ENCODE measurements at regions not wholly inside any gene's neighbourhood (a gene's known extent, or its start where the extent isn't known, plus 50 kb on each side); places are given as distances from the start of the nearest gene placed in this dataset.

DNA sequence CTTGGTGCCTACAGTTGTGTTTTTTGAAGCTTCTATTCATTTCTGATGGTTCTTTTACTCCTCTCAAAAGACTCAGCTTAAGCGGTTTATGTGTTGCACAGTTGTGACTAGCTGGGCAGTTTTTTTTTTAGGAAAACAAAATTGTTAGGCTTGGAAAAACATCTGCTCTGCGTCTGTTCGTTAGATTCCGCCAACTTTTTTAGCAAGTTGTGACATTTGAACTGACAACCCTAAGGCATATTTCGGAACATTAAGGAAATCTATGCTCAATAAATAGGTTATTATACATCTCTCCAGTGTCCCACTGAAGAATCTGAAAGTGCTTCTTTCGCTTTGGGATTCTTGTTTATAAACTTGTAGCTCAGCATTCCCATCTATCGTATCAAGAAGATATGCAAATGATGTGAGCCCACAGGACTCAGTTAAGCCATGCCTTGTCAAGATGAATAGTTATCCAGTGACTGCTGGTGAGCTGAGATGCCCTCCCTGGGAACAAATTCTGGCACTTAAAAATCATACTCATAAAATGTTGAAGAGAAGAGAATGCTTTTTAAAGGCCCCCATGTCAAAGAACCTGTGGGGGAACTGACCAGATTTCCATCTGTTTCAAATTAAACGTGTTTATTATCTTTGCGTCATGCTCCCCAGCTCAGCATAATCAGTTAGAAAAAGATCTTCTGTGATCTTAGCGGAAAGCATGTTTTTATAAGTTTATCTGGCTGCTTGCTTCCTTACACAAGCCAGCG lies 109.0 kb upstream of the FAM20A start:
- TF ChIP-seq, protein P1, sequence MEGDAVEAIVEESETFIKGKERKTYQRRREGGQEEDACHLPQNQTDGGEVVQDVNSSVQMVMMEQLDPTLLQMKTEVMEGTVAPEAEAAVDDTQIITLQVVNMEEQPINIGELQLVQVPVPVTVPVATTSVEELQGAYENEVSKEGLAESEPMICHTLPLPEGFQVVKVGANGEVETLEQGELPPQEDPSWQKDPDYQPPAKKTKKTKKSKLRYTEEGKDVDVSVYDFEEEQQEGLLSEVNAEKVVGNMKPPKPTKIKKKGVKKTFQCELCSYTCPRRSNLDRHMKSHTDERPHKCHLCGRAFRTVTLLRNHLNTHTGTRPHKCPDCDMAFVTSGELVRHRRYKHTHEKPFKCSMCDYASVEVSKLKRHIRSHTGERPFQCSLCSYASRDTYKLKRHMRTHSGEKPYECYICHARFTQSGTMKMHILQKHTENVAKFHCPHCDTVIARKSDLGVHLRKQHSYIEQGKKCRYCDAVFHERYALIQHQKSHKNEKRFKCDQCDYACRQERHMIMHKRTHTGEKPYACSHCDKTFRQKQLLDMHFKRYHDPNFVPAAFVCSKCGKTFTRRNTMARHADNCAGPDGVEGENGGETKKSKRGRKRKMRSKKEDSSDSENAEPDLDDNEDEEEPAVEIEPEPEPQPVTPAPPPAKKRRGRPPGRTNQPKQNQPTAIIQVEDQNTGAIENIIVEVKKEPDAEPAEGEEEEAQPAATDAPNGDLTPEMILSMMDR (IDR thresholded peaks at IDR 0.05), result no peak
- TF ChIP-seq POLR2AphosphoS5 (IDR thresholded peaks at IDR 0.05; ENCODE audit: insufficient read depth in 1 of 2, low read depth in 1 of 2) (no peak), POLR2A (IDR thresholded peaks at IDR 0.05) (no peak)

All from vagina (tissue), 2 donors.